ENCODE measurements at regions not wholly inside any gene's neighbourhood (a gene's known extent, or its start where the extent isn't known, plus 50 kb on each side); places are given as distances from the start of the nearest gene placed in this dataset.

- TF ChIP-seq FOXA2 (IDR thresholded peaks at IDR 0.05), result no peak
- TF ChIP-seq RAD21 (IDR thresholded peaks at IDR 0.05), result no peak
- TF ChIP-seq GABPA (IDR thresholded peaks at IDR 0.05 in 1 of 2, conservative IDR thresholded peaks at IDR 0.05 in 1 of 2), result no peak
- TF ChIP-seq FOXA1 (IDR thresholded peaks at IDR 0.05), result no peak
- no peak for TF ChIP-seq TAF1 (conservative IDR thresholded peaks at IDR 0.05)
- no peak for TF ChIP-seq HNF4G (IDR thresholded peaks at IDR 0.05)
- TF ChIP-seq SP1 (IDR thresholded peaks at IDR 0.05), result no peak
- no peak for TF ChIP-seq HNF4A (conservative IDR thresholded peaks at IDR 0.05)
- no peak for TF ChIP-seq MAX (IDR thresholded peaks at IDR 0.05)
- no peak for TF ChIP-seq RXRA (IDR thresholded peaks at IDR 0.05)
- TF ChIP-seq, protein P1, sequence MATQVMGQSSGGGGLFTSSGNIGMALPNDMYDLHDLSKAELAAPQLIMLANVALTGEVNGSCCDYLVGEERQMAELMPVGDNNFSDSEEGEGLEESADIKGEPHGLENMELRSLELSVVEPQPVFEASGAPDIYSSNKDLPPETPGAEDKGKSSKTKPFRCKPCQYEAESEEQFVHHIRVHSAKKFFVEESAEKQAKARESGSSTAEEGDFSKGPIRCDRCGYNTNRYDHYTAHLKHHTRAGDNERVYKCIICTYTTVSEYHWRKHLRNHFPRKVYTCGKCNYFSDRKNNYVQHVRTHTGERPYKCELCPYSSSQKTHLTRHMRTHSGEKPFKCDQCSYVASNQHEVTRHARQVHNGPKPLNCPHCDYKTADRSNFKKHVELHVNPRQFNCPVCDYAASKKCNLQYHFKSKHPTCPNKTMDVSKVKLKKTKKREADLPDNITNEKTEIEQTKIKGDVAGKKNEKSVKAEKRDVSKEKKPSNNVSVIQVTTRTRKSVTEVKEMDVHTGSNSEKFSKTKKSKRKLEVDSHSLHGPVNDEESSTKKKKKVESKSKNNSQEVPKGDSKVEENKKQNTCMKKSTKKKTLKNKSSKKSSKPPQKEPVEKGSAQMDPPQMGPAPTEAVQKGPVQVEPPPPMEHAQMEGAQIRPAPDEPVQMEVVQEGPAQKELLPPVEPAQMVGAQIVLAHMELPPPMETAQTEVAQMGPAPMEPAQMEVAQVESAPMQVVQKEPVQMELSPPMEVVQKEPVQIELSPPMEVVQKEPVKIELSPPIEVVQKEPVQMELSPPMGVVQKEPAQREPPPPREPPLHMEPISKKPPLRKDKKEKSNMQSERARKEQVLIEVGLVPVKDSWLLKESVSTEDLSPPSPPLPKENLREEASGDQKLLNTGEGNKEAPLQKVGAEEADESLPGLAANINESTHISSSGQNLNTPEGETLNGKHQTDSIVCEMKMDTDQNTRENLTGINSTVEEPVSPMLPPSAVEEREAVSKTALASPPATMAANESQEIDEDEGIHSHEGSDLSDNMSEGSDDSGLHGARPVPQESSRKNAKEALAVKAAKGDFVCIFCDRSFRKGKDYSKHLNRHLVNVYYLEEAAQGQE (IDR thresholded peaks at IDR 0.05), result no peak
- no peak for TF ChIP-seq YY1 (IDR thresholded peaks at IDR 0.05)
Observed at GRCh38 chr15:91476861-91477260, 376.6 kb upstream of the SLCO3A1 start.

DNA sequence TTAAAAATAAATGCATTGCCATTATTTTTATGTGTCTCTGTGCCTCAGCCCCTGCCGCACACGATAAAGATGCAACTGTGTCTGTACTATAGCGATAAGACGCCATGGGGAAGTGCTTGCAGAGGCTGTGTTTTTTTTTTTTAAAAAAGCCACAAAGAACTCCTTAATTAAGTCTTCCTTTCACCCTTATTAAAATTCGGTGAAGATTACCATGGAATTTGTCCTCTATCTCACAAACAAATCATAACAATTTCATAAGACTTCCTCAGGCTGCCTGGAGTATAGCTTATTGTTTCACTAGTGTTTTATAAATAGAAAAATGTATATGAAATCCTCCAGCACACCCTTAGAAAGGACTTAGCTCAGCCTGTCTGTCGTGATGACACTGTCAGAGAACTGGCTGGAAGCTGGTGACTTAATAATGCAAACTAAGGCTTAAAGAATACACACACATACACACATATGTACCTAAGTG is 374.8 kb upstream of the SLCO3A1 start:
- H3K9me3 ChIP-seq (ENCODE audit: control insufficient read depth in 4 of 4, low read length in 3 of 4), result no peaks in the 10 kb centered on the region
- no peak overlapping the region for H3K27ac ChIP-seq (ENCODE audit: low read depth in 1 of 2, low read length in 2 of 2)
- H3K36me3 ChIP-seq (ENCODE audit: control insufficient read depth in 4 of 4, insufficient read depth in 3 of 4, low read depth in 1 of 4, low read length in 3 of 4), result no peaks in the 10 kb centered on the region
- H3K27me3 ChIP-seq (ENCODE audit: control insufficient read depth in 4 of 4, insufficient read depth in 4 of 4, low read length in 3 of 4), result no peaks in the 10 kb centered on the region
- H3K9ac ChIP-seq (ENCODE audit: low read depth in 1 of 2, low read length in 2 of 2), result no peak overlapping the region
- H3K4me3 ChIP-seq (ENCODE audit: low read depth in 1 of 3, low read length in 3 of 3), result no peak overlapping the region
- no peak for TF ChIP-seq RAD21 (IDR thresholded peaks at IDR 0.05)
- no peak for TF ChIP-seq EGR1 (IDR thresholded peaks at IDR 0.05; ENCODE audit: low read depth in 2 of 2)
- TF ChIP-seq SP1 (IDR thresholded peaks at IDR 0.05), result no peak
- TF ChIP-seq ATF3 (IDR thresholded peaks at IDR 0.05), result no peak
- no peak for TF ChIP-seq MAX (IDR thresholded peaks at IDR 0.05)
- TF ChIP-seq, protein P1 (IDR thresholded peaks at IDR 0.05), result no peak
- no peak for TF ChIP-seq HNF4G (IDR thresholded peaks at IDR 0.05)
- TF ChIP-seq HNF4A (conservative IDR thresholded peaks at IDR 0.05), result no peak
- TF ChIP-seq TAF1 (conservative IDR thresholded peaks at IDR 0.05), result no peak
- no peak for DNase-seq (ENCODE audit: low spot score)
- 68% methylated on average over 6 of the region's 6 CpGs for WGBS
- H3K4me1 ChIP-seq (ENCODE audit: control insufficient read depth in 4 of 4, insufficient read depth in 4 of 4, low read length in 3 of 4), result no peaks in the 10 kb centered on the region

More at GRCh38 chr15:91476861-91477260, 376.6 kb upstream of the SLCO3A1 start:
- no peak for DNase-seq (ENCODE audit: low spot score)
- no peak overlapping the region for H3K27ac ChIP-seq (ENCODE audit: low read depth in 1 of 2, low read length in 2 of 2)
- no peaks in the 10 kb centered on the region for H3K4me1 ChIP-seq (ENCODE audit: control insufficient read depth in 4 of 4, insufficient read depth in 4 of 4, low read length in 3 of 4)
- no peaks in the 10 kb centered on the region for H3K36me3 ChIP-seq (ENCODE audit: control insufficient read depth in 4 of 4, insufficient read depth in 3 of 4, low read depth in 1 of 4, low read length in 3 of 4)
- peaks cover 0 to 2% (median 0%) of the 10 kb centered on the region in 4 donors for H3K9me3 ChIP-seq (ENCODE audit: control insufficient read depth in 4 of 4, low read length in 3 of 4)
- no peaks in the 10 kb centered on the region for H3K27me3 ChIP-seq (ENCODE audit: control insufficient read depth in 4 of 4, insufficient read depth in 4 of 4, low read length in 3 of 4)
- H3K4me3 ChIP-seq (ENCODE audit: low read depth in 1 of 3, low read length in 3 of 3), result no peak overlapping the region
- H3K9ac ChIP-seq (ENCODE audit: low read depth in 1 of 2, low read length in 2 of 2), result no peak overlapping the region
- WGBS, result 92% methylated on average over 5 of the region's 5 CpGs
